GOT3 (cell line): ENCODE measurements at regions not wholly inside any gene's neighbourhood (a gene's known extent, or its start where the extent isn't known, plus 50 kb on each side); places are given as distances from the start of the nearest gene placed in this dataset.
"Not testable (repeated sequence)": the region's sequence is repeated elsewhere in the genome, so short reads cannot be mapped to it uniquely, and the experiment has no call there.

ENCODE experiments used
- DNase-seq: peaks from one replicate; lab custom pipeline; 2025; ENCODE audit warnings: mixed read lengths; lab: John Stamatoyannopoulos, UW

DNA sequence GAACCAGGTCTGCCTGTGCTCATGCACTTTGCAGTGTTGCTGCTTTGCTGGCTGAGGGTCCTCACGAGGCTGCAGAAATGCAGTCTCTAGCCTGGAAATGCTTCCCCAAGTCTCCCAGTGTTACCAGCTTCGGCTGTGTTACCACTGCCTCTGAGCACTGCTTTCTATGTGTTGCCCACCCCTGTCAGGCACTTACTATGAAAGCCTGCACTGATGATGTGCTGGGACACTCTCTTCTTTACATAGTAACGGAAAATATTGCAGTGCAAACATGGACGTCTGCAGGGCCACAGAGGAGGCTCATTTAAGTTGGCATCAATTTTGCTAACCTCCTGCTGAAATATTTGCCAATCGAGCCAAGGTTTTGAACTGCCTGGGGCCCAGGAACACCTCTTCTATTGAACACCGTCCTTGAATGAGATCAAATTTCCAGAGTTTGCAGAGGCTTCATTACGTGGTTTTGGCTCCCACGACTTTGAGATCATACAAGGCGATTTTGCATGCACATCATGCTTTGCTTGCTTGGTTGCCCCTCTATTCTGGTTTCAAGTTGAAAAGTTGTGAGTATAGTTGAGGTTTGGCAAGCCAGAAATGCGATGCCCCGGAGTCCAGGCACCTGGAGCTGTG, 404.7 kb upstream of the PODXL start:
- DNase-seq: no peak

GRCh38 chr7:131959106-131959812, 402.8 kb upstream of the PODXL start:
- no peak for DNase-seq

GRCh38 chr7:131957338-131958020, 401.1 kb upstream of the PODXL start:
- no peak for DNase-seq

GRCh38 chr7:131956864-131957263, 400.4 kb upstream of the PODXL start:
- DNase-seq: no peak

DNA sequence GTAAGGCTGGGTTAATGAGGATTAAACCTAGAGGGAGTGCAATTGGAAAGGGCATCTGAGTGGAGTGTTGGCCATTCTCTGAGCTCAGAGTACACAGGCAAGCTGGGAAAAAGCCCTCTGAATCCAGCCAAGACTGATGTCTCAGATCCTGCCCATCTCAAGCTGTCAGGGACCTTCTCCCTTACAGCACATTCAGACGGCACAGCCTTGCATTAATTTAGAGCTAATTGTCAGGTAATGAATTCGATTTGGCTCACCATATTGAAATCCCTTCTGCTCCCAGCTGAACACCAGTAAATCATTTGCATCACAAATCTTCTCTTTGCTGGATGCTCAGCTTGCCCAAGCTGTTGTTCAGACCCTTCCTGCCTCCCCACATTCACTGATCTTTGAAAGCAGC, 399.3 kb upstream of the PODXL start:
- DNase-seq: no peak

DNA sequence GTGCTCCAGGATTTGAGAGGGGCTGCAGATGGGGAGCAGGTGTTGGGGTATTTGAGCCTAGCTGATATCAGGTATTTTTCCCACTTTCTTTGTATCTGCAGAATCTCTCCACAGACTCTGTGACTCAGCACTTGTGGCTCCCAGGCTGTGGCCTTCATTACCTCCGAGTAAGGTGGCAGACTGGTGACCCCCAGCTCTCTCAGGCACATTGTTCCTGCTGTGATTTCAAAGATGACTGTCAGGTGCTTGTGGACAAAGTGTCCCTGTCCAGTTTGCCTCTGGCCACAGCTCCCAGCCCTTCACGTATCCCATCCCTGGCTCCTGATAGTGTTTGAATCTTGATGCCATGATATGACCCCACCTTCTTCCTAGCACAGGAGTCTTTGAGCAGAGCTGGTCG, 396.8 kb upstream of the PODXL start:
- DNase-seq: no peak

DNA sequence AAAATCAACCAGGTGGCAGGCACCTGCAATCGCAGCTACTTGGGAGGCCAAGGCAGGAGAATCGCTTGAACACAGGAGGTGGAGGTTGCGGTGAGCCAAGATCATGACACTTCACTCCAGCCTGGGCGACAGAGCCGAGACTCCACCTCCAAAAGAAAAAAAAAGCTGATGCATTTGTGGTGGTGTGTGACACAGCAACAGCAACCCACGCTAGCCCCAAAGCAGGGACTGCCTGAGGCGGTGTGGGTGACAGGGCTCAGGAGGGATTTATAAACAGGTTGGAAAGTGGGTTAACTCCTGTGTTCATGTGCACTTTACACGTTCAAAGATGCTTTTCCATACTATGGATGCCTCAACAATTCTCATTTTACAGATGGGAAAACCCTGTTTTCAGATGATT, 395.9 kb upstream of the PODXL start:
- no peak for DNase-seq

- DNase-seq: no peak
These were observed 394.3 kb upstream of the PODXL start for GRCh38 chr7:131950758-131951157.

- no peak for DNase-seq
These were observed 393.2 kb upstream of the PODXL start for GRCh38 chr7:131949659-131950058.

DNA sequence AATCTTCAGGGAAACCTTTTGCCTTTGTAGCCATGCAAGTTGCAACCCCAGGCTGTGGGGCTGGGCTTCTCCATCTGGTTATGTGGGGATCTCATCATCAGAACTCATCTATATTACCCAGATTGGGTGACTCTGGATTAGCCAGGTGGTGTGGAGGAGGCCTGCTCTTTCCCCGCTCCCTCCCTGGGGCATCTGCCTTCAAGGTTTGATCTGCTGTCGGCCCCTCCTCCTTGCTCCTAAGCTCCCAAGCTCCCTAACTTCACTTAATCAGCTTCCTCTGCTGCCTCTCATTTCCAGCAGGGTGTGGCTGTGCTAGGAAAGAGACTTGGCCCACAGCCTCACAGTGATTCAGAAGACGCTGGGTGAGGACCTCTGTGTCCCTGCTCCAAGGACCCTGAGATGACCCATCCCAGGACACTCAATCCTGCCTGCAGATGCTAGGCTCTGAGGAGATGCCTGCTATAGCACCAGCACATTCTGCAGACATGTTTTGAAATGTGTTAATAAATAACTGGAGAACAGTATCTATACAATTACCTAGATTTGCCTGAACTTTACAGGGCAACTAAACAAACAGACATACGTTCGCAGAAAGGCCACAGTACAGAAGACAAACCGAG, 392.1 kb upstream of the PODXL start:
- no peak for DNase-seq

DNA sequence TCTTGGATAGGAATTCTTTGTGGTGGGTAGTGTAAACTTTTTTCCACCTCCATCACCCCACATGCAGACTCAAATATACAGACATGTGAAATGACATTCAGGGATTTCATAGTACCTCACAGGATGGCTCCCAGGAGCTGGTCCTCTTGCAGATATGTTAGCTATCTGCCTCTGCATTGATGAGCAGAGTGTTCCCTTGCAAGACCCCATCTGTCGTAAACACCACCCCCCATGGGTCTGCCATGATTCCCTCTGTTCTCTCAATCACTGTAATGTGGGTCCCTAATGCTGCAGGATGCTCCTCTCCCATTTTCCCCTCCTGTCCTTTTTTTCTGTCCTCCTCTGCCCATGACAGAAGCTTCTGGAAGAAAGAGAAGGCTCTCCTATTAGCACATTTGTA, 391.2 kb upstream of the PODXL start:
- no peak for DNase-seq

DNA sequence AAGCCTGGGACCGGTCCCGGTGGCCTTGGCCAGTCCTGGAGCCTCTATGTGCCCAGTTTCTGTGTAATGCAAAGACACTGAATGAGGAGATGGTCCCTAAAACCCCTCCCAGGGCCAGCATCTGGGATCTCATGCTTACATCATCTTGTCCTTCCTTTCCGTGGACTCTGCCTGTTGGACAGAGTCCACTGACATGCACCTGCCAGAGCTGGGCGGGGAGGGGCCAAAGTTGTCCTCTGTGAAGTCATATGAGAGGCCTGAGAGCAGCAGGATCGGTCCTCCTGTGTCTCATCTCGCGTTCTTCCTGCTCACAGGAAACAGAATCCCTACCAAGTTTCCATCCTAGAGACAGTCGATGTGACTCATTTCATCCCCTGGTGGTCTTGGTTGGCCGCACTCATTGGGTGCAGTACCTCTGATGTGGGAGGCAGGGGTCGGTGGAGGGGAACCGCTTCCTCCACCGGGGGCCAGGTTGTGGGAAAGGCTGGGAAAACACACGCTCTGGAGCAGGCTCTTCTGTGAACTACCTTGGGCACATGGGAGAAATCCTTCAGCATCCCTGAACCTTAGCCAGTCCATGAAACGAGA, 389.6 kb upstream of the PODXL start:
- no peak for DNase-seq

GRCh38 chr7:131945313-131945911, 389.0 kb upstream of the PODXL start:
- DNase-seq: no peak

DNA sequence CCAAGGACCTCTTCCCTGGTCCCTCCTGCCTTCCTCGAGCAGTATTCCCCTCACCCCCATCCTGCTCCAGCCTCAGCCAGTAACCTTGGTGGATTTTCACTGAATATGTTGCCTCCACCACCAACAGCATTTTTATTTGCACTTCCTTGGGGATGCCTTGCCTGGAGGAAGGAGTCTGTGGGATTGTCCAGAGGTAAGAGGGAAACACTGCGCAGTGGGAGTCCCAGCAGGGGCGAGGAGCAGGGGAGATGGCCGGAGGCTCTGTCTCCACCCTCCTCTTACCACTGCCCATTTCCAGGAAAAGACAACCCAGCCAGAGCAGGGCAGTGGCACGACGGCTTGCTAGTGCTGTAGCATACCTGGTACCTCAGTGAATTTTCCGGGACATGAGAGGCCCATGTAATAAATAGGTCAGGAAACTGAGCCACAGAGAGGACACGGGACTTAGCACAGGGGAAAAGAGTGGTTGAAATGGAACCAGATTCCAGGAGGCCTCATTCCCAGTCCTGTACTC, 388.2 kb upstream of the PODXL start:
- no peak for DNase-seq

DNA sequence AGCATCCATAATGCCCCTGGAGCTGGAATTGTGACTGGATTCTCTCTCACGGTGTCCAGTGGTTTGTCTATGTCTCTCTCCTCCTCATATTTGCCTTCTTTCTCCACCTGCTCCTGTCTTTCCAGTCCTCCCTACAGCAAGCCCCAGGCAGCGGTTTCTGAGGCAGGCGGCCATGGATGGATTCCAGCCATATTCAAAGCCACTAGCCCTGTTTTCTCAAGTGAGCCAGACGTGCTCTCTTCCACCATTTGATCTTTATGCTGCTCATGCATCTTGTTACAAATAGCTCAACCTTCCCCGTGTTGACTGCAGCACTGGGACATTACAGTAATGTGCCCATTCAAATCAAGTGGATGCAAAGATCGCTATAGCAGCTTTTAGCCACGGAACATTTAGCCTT, 387.2 kb upstream of the PODXL start:
- DNase-seq: no peak

- no peak for DNase-seq
These were observed 386.8 kb upstream of the PODXL start for GRCh38 chr7:131943211-131943610.

DNA sequence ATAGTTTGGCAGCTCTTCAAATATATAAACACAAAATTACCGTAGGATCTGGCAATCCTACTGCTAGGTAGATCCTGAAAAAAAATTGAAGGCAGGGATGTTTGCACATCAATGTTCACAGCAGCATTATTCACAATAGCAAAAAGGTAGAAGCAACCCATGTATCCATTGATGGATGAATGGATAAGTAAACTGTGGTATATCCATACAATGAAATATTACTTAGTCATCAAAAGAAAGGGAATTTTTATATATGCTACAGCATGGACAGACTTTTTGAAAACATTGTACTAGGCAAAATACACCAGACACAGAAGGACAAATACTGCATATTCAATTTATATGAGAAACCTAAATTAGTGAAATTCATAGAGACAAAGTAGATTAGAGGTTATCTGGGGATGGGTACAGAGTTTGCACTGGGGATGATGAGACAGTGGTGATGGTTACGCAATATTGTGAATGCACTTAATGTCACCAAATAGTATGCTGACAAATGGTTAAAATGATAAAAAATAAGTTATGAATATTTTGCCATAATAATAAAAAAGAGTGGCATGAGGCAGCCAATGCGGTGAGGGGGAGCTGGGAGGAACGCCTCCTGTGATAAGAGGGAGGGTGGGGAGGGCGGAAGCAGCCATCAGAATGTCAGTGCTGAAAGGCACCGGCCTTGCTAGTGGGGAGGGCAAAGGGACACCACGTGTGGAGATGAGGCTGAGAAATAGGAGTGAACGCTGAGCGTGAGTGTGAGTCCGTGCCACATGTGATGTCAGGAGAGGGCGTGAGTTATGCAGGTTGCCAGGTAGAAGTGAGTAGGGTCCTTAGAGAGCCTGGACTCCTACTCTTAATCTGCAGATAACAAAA, 386.1 kb upstream of the PODXL start:
- DNase-seq: no peak

DNA sequence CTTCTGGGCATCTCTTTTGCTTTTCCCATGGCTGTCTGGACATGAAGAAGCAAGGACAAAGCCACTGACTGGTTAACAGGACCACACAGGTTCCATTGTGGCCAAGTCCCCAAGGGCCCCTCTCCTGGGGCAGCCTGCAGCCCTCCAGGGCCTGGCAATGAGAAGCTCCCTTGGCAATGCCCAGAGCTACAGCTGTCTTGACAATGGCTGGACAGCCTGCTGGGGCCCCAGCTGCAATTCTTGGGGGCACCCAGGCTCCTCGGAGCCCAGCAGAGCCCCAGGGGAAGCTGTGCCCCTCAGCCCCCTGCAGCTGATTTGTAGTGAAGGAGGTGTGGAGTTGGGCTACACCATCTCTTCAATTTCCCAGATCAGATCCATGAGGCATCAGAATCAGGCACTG, 384.9 kb upstream of the PODXL start:
- DNase-seq: no peak

DNA sequence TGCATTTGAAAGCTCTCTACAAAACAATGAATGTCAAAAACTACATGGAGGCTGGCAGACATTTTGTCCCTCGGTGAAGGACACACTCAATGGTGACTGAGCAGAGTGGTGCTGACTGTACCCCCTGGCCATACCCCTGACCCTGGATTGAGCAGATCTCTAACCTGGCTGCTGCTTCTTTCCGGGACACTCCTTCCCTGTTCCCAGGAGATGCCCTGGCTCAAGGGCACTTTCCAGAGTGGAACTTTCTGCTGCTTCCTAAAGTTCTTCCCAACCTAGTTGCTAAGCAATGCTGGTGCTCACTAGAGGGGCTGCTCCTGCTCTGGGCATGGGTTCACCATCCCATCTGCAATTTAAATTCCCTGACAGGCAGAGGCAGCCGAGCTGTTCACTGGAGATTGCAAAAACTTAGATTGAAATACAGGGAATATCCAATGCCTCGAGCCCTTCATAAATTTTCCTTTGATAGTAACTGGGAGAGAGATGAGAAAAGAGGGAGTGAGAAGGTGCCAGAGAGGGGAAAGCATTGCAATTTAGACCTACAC, 384.3 kb upstream of the PODXL start:
- DNase-seq: no peak

- DNase-seq: not testable (repeated sequence)
These were observed 382.4 kb upstream of the PODXL start for GRCh38 chr7:131938788-131939187.

GRCh38 chr7:131937868-131938267, 381.4 kb upstream of the PODXL start:
- no peak for DNase-seq
